ENCODE measurements at regions not wholly inside any gene's neighbourhood (a gene's known extent, or its start where the extent isn't known, plus 50 kb on each side); places are given as distances from the start of the nearest gene placed in this dataset.

GRCh38 chrX:10935501-10935900 is 175.6 kb upstream of the HCCS start:
- TF ChIP-seq CTCF (IDR thresholded peaks at IDR 0.05; ENCODE audit: low read length) (no peak), EZH2 (optimal IDR thresholded peaks at IDR 0.05; ENCODE audit: low read depth, low read length) (no peak), EZH2phosphoT487 (IDR thresholded peaks at IDR 0.05; ENCODE audit: low read length) (no peak)
